DMS153 treated with DMSO at 0.1 percent for 48 hours (cell line): ENCODE measurements at regions not wholly inside any gene's neighbourhood (a gene's known extent, or its start where the extent isn't known, plus 50 kb on each side); places are given as distances from the start of the nearest gene placed in this dataset.
A peak's percentile ranks its signal among the peaks of the same experiment; 100 is the strongest.

Source experiments
- DNase-seq: peaks from one replicate; lab custom pipeline; 2025; ENCODE audit not compliant: unreplicated experiment; lab: John Stamatoyannopoulos, UW

GRCh38 chr16:66070140-66070917 is 296.2 kb upstream of the CDH5 start:
- no peak for DNase-seq

DNA sequence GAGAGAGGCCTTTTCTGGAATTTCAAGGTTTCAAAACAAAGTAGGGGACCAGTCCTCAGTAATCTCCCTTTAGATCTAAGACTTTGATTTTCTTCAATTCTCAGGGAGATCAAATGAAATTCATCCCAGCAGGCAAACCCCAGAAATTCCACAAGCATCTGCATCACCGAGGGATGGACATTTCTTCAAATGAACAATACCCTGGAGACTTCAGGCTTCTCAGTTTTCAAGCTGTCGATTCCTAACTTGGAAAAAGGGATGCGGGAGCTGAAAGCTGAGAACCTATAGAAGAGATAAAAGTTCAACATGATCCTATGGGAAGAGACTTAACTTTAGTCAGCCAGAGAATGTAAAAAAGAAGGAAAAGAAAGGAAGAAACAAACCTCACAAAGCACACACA is 296.9 kb upstream of the CDH5 start:
- DNase-seq: no peak

- DNase-seq: no peak
Observed at GRCh38 chr16:66066404-66066803, 300.1 kb upstream of the CDH5 start.

- DNase-seq: no peak
Observed at GRCh38 chr16:66065925-66066324, 300.6 kb upstream of the CDH5 start.

DNA sequence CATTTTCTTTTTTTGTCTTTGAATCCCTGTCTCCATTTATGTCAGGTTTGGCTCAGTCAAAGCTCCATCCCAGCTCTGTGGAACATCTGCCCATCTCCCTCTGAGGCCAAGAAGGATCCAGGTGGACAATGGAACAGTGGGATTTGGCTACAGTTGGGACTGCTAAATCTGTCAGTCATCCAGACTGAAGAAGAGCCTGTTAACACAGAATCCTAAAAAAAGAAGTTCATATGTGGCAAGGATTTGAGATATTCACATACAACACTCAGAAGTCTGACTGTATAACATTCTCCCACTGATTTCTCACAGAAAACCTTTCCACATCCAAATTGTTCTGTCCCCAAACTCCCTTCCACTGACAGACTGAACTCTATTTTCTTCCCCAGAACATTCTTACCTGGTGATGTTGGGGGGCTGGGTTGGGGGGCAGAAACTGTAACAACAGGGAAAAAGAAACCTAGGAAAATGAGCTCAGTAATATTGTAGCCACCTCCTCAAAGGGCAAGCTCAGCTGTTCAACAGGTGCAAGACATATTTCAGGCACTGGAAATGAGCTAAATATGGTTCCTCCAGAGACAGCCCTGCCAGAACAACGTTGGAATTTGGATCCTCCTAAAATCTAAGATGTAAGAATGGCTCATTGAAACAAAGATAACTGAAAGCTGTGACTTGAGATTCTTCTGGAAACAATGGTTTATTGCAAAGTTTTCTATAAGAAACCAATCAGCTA is 301.5 kb upstream of the CDH5 start:
- no peak for DNase-seq

- no peak for DNase-seq
Observed at GRCh38 chr16:66058832-66059231, 307.7 kb upstream of the CDH5 start.

GRCh38 chr16:66058172-66058691 is 308.3 kb upstream of the CDH5 start:
- DNase-seq: no peak

GRCh38 chr16:66057057-66057456 is 309.4 kb upstream of the CDH5 start:
- DNase-seq: no peak

DNA sequence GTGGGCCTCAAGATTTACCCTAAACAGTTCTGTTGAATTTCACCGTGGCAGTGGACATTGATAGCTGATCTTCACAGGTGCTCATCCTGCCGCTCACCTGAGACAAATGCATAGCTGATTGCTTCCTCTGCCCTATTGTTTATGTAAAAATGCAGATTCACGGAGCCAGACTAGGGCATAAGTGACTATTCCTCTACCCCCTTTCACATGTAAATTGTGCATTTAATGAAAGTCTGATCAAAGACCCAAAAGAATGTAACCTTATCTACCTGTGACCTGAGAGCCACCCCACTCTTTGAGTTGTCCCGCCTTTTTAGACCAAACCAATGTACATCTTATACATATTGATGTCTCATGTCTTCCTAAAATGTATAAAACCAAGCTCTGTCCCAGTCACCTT is 312.4 kb upstream of the CDH5 start:
- DNase-seq: no peak

DNA sequence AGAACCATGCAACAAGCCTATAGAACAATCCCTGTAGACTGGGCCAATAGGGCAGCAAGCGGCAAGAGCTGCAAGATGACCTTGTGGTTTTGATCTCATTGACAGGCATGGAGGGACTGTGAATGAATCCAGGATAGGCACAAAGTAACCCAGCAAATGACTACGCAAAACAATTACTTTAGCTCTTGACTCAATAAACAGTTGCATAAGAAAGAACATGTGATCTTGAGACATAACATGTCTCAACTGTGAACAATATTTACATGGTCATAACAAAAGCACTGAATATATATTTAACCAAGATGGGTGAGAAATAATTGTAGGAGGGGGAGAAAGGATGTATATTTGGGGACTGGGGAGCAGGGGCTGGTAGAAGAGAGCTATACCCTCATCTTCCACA is 313.7 kb upstream of the CDH5 start:
- no peak for DNase-seq

- no peak for DNase-seq
Observed at GRCh38 chr16:66050991-66051390, 315.5 kb upstream of the CDH5 start.

GRCh38 chr16:66049865-66050264 is 316.6 kb upstream of the CDH5 start:
- no peak for DNase-seq

GRCh38 chr16:66045626-66046025 is 320.9 kb upstream of the CDH5 start:
- no peak for DNase-seq

GRCh38 chr16:66044556-66044955 is 321.9 kb upstream of the CDH5 start:
- DNase-seq: no peak

GRCh38 chr16:66044089-66044488 is 322.4 kb upstream of the CDH5 start:
- DNase-seq: no peak

GRCh38 chr16:66043326-66043725 is 323.2 kb upstream of the CDH5 start:
- DNase-seq: no peak

DNA sequence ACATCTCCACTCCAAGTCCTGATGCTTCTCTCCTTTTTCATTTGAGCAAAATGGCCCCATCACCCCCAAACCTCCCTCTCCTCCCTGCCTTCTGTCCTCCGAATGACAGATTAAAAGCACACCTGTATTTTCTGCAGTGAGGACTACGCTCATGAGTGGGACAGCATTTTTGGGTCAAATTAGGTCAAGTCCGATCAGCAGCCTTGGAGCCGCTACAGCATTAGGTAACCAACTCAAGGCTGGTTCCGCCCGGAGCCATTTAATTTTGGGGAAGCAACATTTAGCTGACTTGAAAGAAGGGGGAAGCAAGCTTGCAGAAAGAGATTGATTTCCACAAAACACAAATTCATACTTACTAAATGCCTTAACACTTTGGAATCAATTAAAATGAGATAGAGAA is 324.1 kb upstream of the CDH5 start:
- DNase-seq: no peak

DNA sequence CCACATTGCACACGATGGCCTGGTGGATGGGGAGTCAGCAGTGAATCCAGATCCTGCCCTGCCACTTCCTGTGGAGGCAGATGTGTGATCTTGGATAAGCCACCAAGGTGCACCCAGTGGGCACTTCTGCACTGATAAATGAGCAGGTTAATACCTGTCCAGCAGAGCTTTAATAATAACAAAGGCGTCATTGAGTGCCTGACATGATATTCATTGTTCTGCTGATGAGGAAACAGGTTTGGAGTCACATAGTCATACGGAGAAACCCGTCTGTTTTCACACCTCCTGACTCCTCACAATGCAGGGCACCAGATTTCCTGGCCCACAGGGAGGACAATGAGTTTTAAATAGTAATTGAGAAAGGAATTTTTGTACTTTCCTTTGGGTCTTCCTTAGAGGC is 324.6 kb upstream of the CDH5 start:
- no peak for DNase-seq

DNA sequence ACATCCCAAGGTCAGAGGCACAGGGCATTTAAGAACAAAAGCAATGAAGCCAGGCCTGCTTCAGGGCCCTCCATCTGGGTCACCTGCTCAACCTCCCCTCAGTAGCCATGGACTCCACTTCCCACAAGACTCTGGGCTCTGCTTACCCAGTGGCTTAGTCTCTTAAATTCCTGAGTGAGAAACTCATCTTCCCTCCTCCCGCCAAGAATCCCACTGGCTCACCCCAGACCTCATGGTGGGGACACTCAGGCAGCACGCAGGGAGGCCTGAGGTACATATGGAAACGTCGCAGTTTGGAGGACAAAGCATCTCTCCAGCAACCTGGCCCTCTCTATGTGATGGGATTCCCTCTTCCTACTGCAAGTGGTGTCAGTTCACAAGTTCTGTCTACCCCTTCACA is 326.7 kb upstream of the CDH5 start:
- no peak for DNase-seq

DNA sequence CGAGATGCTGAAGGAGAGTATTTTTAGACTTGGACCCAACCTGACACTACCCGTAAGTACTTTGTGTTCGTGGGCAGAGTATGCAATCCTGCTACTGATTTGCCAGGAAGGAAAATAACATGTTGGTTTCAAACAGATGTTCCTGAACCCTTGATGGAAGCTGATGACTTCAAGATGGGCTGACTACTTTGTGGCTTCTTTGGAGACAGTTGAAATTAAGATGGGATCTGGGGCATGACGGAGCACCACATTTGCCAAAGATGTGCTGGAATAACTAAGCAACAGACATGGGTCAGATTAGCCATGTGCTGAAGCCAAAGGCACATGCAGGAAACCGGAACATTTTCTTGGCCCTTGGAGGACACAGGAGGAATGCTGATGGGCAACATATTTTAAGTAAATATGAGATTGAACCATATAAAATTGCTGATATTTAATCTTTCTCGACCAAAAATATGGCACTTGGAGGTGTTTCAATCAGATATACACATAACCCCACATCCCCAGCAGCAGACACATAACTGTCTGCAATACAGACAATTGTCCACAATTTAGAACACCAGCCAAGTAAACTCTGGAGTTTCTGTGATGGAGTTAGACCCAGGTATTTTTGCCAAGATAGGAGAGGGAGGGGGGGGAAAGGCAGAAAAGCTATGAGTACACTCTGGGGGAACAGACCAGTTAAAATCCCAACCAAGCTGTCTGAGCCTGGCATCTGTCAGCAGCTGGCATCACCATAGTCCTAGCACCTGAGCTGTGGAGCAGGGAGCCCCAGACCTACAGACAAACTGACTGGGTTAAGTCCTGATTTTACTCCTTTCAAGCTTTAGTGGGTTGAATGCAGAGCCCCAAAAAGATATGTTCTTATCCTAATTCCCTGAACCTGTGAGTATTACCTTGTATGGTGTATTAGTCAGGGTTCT is 329.4 kb upstream of the CDH5 start:
- DNase-seq: no peak

DNA sequence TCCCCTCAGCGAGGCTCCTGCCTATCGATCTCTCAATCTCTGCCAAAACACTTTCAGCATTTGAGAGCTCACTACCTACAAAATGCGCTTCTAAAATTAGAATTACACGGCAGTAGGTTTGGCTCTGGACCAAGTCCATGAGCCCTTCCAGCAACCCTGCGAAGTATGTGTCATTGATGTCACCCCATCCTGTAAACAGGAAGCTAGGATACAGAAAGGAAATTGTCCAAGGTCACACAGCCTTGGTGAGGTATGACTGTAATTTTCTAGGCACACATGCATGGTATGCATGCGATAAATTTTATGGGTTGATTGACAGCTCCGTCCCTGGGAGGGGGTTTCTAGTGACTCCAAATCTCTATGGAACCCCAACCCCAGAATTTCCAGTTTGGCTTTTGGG is 330.3 kb upstream of the CDH5 start:
- DNase-seq: peak; percentile 51
